GM12878 (cell line): ENCODE measurements at regions not wholly inside any gene's neighbourhood (a gene's known extent, or its start where the extent isn't known, plus 50 kb on each side); places are given as distances from the start of the nearest gene placed in this dataset.

Experiments used
- ATAC-seq: fragments of 200-7000 bp; cut with Tn5 transposase; 3 replicates; pipeline ENCODE4 v1.9.1; 2020; ENCODE audit warnings: mild to moderate bottlenecking, moderate library complexity
- BruUV-seq: library from RNA; stranded (reverse); fragments of 400-500 nt; replicated peaks from 2 replicates; lab custom pipeline; 2021; lab: Mats Ljungman, UMichigan
- CTCF ChIA-PET: fragments of 300-600 bp; sonication (Branson Sonifier 250); formaldehyde crosslinking; extraction: SDS; loops from one replicate; lab custom pipeline; 2021; ENCODE audit warnings: inconsistent platforms; lab: Yijun Ruan, JAX
- POLR2A ChIA-PET: fragments of 350-600 bp; formaldehyde crosslinking; extraction: SDS; loops from one replicate; lab custom pipeline; 2021; ENCODE audit warnings: inconsistent platforms; lab: Charles Lee
- RAD21 ChIA-PET: fragments of 300-600 bp; sonication (Branson Sonifier 250); formaldehyde crosslinking; loops from one replicate; lab custom pipeline; 2023; ENCODE audit warnings: antibody characterized with exemption; ENCODE audit not compliant: unreplicated experiment; lab: Charles Lee
- SMC1A ChIA-PET: fragments of 300-600 bp; sonication (Branson Sonifier 250); formaldehyde crosslinking; loops from one replicate; lab custom pipeline; 2023; ENCODE audit not compliant: unreplicated experiment, uncharacterized antibody; lab: Charles Lee
- DNase-seq: peaks from one replicate; pipeline ENCODE4 v3.0.0-alpha.2; 2011; ENCODE audit warnings: low read depth, low spot score
- FAIRE-seq: peaks from 3 replicates; lab custom pipeline; 2011; peaks lifted over from hg19 to GRCh38; lab: Jason Lieb, UNC
- H2AFZ ChIP-seq: 2 replicates; pipeline ENCODE4 v1.6.0; 2011; ENCODE audit warnings: low read depth, low read length, control low read depth; ENCODE audit not compliant: control insufficient read depth
- H3K27ac ChIP-seq: 2 replicates; pipeline ENCODE4 v1.5.1; 2011; ENCODE audit warnings: control low read depth; ENCODE audit not compliant: control insufficient read depth, insufficient read depth
- H3K27me3 ChIP-seq, 2 experiments: replicated peaks in 1 of 2; 2 replicates each; pipeline versions ENCODE4 v1.6.0 to v1.6.1; 2011; ENCODE audit warnings: low read length in 1 of 2; ENCODE audit not compliant: control insufficient read depth in 2 of 2, insufficient read depth in 2 of 2
- H3K36me3 ChIP-seq, 2 experiments: 2 replicates each; pipeline ENCODE4 v1.5.1; 2011; ENCODE audit warnings: low read length in 1 of 2; ENCODE audit not compliant: control insufficient read depth in 2 of 2, insufficient read depth in 2 of 2
- H3K4me1 ChIP-seq: 2 replicates; pipeline ENCODE4 v1.6.1; 2011; ENCODE audit warnings: mild to moderate bottlenecking, low read length, moderate library complexity, mixed read lengths; ENCODE audit not compliant: control insufficient read depth, insufficient read depth
- H3K4me2 ChIP-seq: 2 replicates; pipeline ENCODE4 v1.6.0; 2011; ENCODE audit warnings: control low read depth; ENCODE audit not compliant: control insufficient read depth, insufficient read depth
- H3K4me3 ChIP-seq: fragments of 200-600 bp; sonication (generic); 2 replicates; pipeline ENCODE4 v1.5.1; 2016
- H3K79me2 ChIP-seq: 2 replicates; pipeline ENCODE4 v1.6.0; 2011; ENCODE audit warnings: low read length; ENCODE audit not compliant: control insufficient read depth, insufficient read depth
- H3K9ac ChIP-seq: 2 replicates; pipeline ENCODE4 v1.8.0; 2011; ENCODE audit warnings: low read length, control low read depth, mixed read lengths; ENCODE audit not compliant: control insufficient read depth, insufficient read depth
- H3K9me3 ChIP-seq: replicated peaks from 3 replicates; pipeline ENCODE4 v1.5.1; 2011; ENCODE audit warnings: mild to moderate bottlenecking, low read length; ENCODE audit not compliant: control insufficient read depth, insufficient read depth
- H4K20me1 ChIP-seq: 2 replicates; pipeline ENCODE4 v1.6.0; 2011; ENCODE audit not compliant: control insufficient read depth, insufficient read depth
- CEBPB ChIP-seq, 2 experiments: fragments of 150-350 bp in 1 of 2; IDR thresholded peaks; 2 replicates each; pipeline ENCODE4 v1.6.1; 2012 to 2014; ENCODE audit warnings: low read depth in 2 of 2, low read length in 2 of 2, borderline replicate concordance in 1 of 2, inconsistent platforms in 1 of 2
- IKZF2 ChIP-seq, 2 experiments: fragments of 450-650 bp; IDR thresholded peaks; 2 replicates each; pipeline ENCODE4 v1.6.1; 2017; ENCODE audit warnings: mild to moderate bottlenecking in 2 of 2, moderate library complexity in 2 of 2
- KLF5 ChIP-seq: fragments of 450-650 bp; IDR thresholded peaks from 2 replicates; pipeline ENCODE4 v1.6.1; 2014; ENCODE audit warnings: mild to moderate bottlenecking; ENCODE audit not compliant: partially characterized antibody
- STAT3 ChIP-seq: IDR thresholded peaks from 2 replicates; pipeline ENCODE4 v1.6.1; 2011; ENCODE audit warnings: low read depth, low read length, improper control_type of control experiment
- WGBS: methylation state at CpG from one replicate; pipeline ENCODE4 v1.1.6; 2016; ENCODE audit warnings: low lambda C conversion rate; ENCODE audit not compliant: insufficient replicate concordance, insufficient coverage; ENCODE audit errors: missing lambda C conversion rate; 5-methylcytosine and 5-hydroxymethylcytosine counted together
- in situ Hi-C: fragments of 300-500 bp; cut with MboI; formaldehyde crosslinking; loops from 9 replicates; pipeline ENCODE4 v1.14.3; 2018; ENCODE audit warnings: mixed read lengths
- intact Hi-C: fragments of 100-400 bp; cut with micrococcal nuclease; formaldehyde crosslinking; loops from one replicate; pipeline ENCODE4 v1.14.2; 2022; ENCODE audit not compliant: unreplicated experiment
- TF ChIP-seq, protein P1 (sequence below): fragments of 450-650 bp; IDR thresholded peaks from 2 replicates; pipeline ENCODE4 v1.6.1; 2016; ENCODE audit warnings: mild to moderate bottlenecking

- 4% methylated on average over 1 of the region's 1 CpG for WGBS
- POLR2A ChIA-PET, result no interaction called here
- BruUV-seq, result no TSS peak
These were observed 151.8 kb upstream of the FAT1 start for GRCh38 chr4:186875476-186875875.

DNA sequence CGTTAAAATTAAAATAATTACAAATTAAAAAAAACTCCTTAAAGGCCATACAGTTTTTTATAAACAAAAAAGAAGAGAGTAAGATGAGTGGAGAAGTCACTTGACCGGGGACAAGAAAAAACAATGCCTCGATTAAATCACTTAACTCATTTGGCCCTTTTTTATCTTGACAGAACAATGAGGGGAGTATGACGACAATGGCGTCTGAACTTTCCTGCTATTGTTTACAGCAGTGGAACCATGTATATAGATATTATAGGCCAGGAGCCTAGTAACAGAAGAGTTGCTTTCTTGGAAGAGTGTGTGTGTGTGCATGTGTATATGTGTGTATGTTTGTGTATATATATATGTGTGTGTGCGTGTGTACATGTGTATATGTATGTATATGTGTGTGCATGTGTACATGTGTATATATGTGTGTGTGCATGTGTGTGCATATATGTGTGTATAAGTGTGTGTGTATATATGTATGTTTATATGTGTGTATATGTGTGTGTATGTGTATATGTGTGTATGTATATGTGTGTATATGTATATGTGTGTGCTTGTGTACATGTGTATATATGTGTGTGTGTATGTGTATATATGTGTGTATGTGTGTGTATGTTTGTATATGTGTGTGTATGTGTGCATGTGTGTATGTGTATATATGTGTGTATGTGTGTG lies 153.4 kb upstream of the FAT1 start:
- no peak for ATAC-seq
- TF ChIP-seq STAT3 (no peak), CEBPB (IDR thresholded peaks at IDR 0.05; ENCODE audit: borderline replicate concordance in 1 of 2, low read depth in 2 of 2, low read length in 2 of 2) (no peak)
- TF ChIP-seq, protein P1, sequence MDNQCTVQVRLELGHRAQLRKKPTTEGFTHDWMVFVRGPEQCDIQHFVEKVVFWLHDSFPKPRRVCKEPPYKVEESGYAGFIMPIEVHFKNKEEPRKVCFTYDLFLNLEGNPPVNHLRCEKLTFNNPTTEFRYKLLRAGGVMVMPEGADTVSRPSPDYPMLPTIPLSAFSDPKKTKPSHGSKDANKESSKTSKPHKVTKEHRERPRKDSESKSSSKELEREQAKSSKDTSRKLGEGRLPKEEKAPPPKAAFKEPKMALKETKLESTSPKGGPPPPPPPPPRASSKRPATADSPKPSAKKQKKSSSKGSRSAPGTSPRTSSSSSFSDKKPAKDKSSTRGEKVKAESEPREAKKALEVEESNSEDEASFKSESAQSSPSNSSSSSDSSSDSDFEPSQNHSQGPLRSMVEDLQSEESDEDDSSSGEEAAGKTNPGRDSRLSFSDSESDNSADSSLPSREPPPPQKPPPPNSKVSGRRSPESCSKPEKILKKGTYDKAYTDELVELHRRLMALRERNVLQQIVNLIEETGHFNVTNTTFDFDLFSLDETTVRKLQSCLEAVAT, result no peak
- Histone ChIP-seq H3K4me1 (no peaks in the 10 kb centered on the region), H4K20me1 (no peaks in the 10 kb centered on the region), H2AFZ (no peak overlapping the region), H3K9ac (no peak overlapping the region), H3K4me3 (no peak overlapping the region), H3K79me2 (no peaks in the 10 kb centered on the region), H3K9me3 (no peaks in the 10 kb centered on the region; the same call in 2 of the 3 replicates), H3K36me3 (no peaks in the 10 kb centered on the region), H3K4me2 (no peak overlapping the region), H3K27ac (no peak overlapping the region), H3K27me3 (no peaks in the 10 kb centered on the region)
- no TSS peak for BruUV-seq
- FAIRE-seq, result no peak
- 24% methylated on average over 6 of the region's 6 CpGs for WGBS
- POLR2A ChIA-PET, result no interaction called here
- in situ Hi-C loops, result no loop called here
- CTCF ChIA-PET, result no interaction called here
- SMC1A ChIA-PET, result no interaction called here
- RAD21 ChIA-PET, result no interaction called here
- no peak for DNase-seq
- intact Hi-C loops, result no loop called here

More at GRCh38 chr4:186875476-186875875, 151.8 kb upstream of the FAT1 start:
- Histone ChIP-seq H3K4me1 (no peaks in the 10 kb centered on the region), H3K9me3 (no peaks in the 10 kb centered on the region; the same call in 2 of the 3 replicates), H3K4me3 (no peak overlapping the region), H3K36me3 (no peaks in the 10 kb centered on the region), H2AFZ (no peak overlapping the region), H3K27me3 (no peaks in the 10 kb centered on the region), H3K79me2 (no peaks in the 10 kb centered on the region), H3K9ac (no peak overlapping the region), H4K20me1 (no peaks in the 10 kb centered on the region), H3K4me2 (no peak overlapping the region), H3K27ac (no peak overlapping the region)
- SMC1A ChIA-PET, result interaction anchor here (0.8 kb wide), 1 partner anchor 10 kb away, joined by 3 read pairs; no protein-coding TSS in a partner anchor
- RAD21 ChIA-PET, result no interaction called here
- DNase-seq, result no peak
- TF ChIP-seq IKZF2 (IDR thresholded peaks at IDR 0.05) (no peak), KLF5 (no peak)
- ATAC-seq, result no peak
- CTCF ChIA-PET, result no interaction called here
- FAIRE-seq, result no peak
- intact Hi-C loops (no loop called here), in situ Hi-C loops (no loop called here)
